IPS-18c (cell line): ENCODE measurements at regions not wholly inside any gene's neighbourhood (a gene's known extent, or its start where the extent isn't known, plus 50 kb on each side); places are given as distances from the start of the nearest gene placed in this dataset.

Experiments used
- H3K4me3 ChIP-seq: 2 replicates; pipeline ENCODE4 v1.7.0; 2013; ENCODE audit warnings: low read depth, mild to moderate bottlenecking, low read length, moderate library complexity; ENCODE audit not compliant: insufficient read depth
- H3K9me3 ChIP-seq: one replicate; pipeline ENCODE4 v1.6.1; 2013; ENCODE audit warnings: mild to moderate bottlenecking, low read length, moderate library complexity; ENCODE audit not compliant: control insufficient read depth, insufficient read depth

- H3K4me3 ChIP-seq: no peak overlapping the region
- no peaks in the 10 kb centered on the region for H3K9me3 ChIP-seq
Observed at GRCh38 chr21:21712748-21713520, 714.7 kb downstream of the NCAM2 start.

- H3K4me3 ChIP-seq: no peak overlapping the region
- no peaks in the 10 kb centered on the region for H3K9me3 ChIP-seq
Observed at GRCh38 chr21:21713651-21714180, 715.5 kb downstream of the NCAM2 start.

GRCh38 chr21:21714426-21714825, 716.2 kb downstream of the NCAM2 start:
- Histone ChIP-seq H3K4me3 (no peak overlapping the region), H3K9me3 (no peaks in the 10 kb centered on the region)

- Histone ChIP-seq H3K9me3 (no peaks in the 10 kb centered on the region), H3K4me3 (no peak overlapping the region)
Observed at GRCh38 chr21:21715266-21715969, 717.2 kb downstream of the NCAM2 start.

GRCh38 chr21:21722731-21723130, 724.5 kb downstream of the NCAM2 start:
- Histone ChIP-seq H3K4me3 (no peak overlapping the region), H3K9me3 (peaks cover 2% of the 10 kb centered on the region)

GRCh38 chr21:21730512-21730911, 732.3 kb downstream of the NCAM2 start:
- no peaks in the 10 kb centered on the region for H3K9me3 ChIP-seq
- no peak overlapping the region for H3K4me3 ChIP-seq

GRCh38 chr21:21731626-21732025, 733.4 kb downstream of the NCAM2 start:
- no peaks in the 10 kb centered on the region for H3K9me3 ChIP-seq
- no peak overlapping the region for H3K4me3 ChIP-seq

- Histone ChIP-seq H3K9me3 (no peaks in the 10 kb centered on the region), H3K4me3 (no peak overlapping the region)
Observed at GRCh38 chr21:21734088-21734487, 735.9 kb downstream of the NCAM2 start.

- Histone ChIP-seq H3K9me3 (no peaks in the 10 kb centered on the region), H3K4me3 (no peak overlapping the region)
Observed at GRCh38 chr21:21737186-21737585, 739.0 kb downstream of the NCAM2 start.

GRCh38 chr21:21740207-21740606, 742.0 kb downstream of the NCAM2 start:
- Histone ChIP-seq H3K4me3 (no peak overlapping the region), H3K9me3 (no peaks in the 10 kb centered on the region)

- no peak overlapping the region for H3K4me3 ChIP-seq
- peaks cover 2% of the 10 kb centered on the region for H3K9me3 ChIP-seq
Observed at GRCh38 chr21:21750124-21750825, 752.1 kb downstream of the NCAM2 start.

GRCh38 chr21:21751286-21751685, 753.1 kb downstream of the NCAM2 start:
- Histone ChIP-seq H3K4me3 (no peak overlapping the region), H3K9me3 (peaks cover 2% of the 10 kb centered on the region)

- Histone ChIP-seq H3K9me3 (no peaks in the 10 kb centered on the region), H3K4me3 (no peak overlapping the region)
Observed at GRCh38 chr21:21762855-21763254, 764.6 kb downstream of the NCAM2 start.

GRCh38 chr21:21764281-21764680, 766.1 kb downstream of the NCAM2 start:
- Histone ChIP-seq H3K4me3 (no peak overlapping the region), H3K9me3 (no peaks in the 10 kb centered on the region)

GRCh38 chr21:21767276-21767675, 769.1 kb downstream of the NCAM2 start:
- no peaks in the 10 kb centered on the region for H3K9me3 ChIP-seq
- no peak overlapping the region for H3K4me3 ChIP-seq

GRCh38 chr21:21788591-21788990, 790.4 kb downstream of the NCAM2 start:
- H3K4me3 ChIP-seq: no peak overlapping the region
- H3K9me3 ChIP-seq: no peaks in the 10 kb centered on the region

GRCh38 chr21:21801921-21802320, 803.7 kb downstream of the NCAM2 start:
- no peak overlapping the region for H3K4me3 ChIP-seq
- no peaks in the 10 kb centered on the region for H3K9me3 ChIP-seq
